ENCODE measurements at regions not wholly inside any gene's neighbourhood (a gene's known extent, or its start where the extent isn't known, plus 50 kb on each side); places are given as distances from the start of the nearest gene placed in this dataset.

DNA sequence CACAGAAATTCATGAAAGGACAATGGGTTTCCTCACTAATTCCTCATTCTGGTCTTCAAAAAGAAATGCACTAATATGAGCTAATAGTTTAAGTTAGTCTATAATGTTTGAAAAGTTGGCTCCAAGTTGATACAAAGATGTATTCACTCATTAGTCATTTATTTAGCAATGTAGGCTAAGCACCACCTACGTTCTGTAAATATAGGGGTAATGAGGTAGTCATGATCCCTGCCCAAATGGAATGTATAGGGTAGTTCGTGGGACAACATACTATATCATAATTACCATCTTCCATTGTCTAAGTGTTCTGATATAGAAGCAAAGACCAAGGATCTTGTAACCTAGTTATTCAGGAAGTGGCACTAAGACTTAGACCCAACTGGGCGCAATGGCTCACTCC lies 86.5 kb downstream of the DIO2 start:
- Histone ChIP-seq H3K9ac (ENCODE audit: low read length) (no peak overlapping the region), H3K27ac (ENCODE audit: low read length) (no peak overlapping the region), H3K4me2 (ENCODE audit: low read length) (no peak overlapping the region), H3K36me3 (ENCODE audit: insufficient read depth, low read length) (no peaks in the 10 kb centered on the region), H3K27me3 (ENCODE audit: insufficient read depth, low read depth, low read length) (no peaks in the 10 kb centered on the region), H2AFZ (ENCODE audit: low read depth, low read length) (no peak overlapping the region), H3K4me3 (ENCODE audit: low read length) (no peak overlapping the region), H3F3A (ENCODE audit: insufficient read depth, low read length, poor library complexity, severe bottlenecking) (no peaks in the 10 kb centered on the region), H3K9me2 (ENCODE audit: insufficient read depth, low read length) (no peaks in the 10 kb centered on the region), H4K20me1 (ENCODE audit: insufficient read depth) (no peaks in the 10 kb centered on the region), H3K79me2 (replicated peaks; ENCODE audit: insufficient read depth, low read length) (no peaks in the 10 kb centered on the region), H3K9me3 (ENCODE audit: low read length) (no peaks in the 10 kb centered on the region)
- TF ChIP-seq MXI1 (conservative IDR thresholded peaks at IDR 0.05; ENCODE audit: poor library complexity, severe bottlenecking) (no peak), POLR2AphosphoS5 (IDR thresholded peaks at IDR 0.05) (no peak), SMC3 (conservative IDR thresholded peaks at IDR 0.05; ENCODE audit: poor library complexity) (no peak), EP300 (conservative IDR thresholded peaks at IDR 0.05; ENCODE audit: poor library complexity, severe bottlenecking) (no peak), EZH2 (IDR thresholded peaks at IDR 0.05; ENCODE audit: borderline replicate concordance, insufficient read depth, low read length, poor library complexity, severe bottlenecking) (no peak), RAD21 (conservative IDR thresholded peaks at IDR 0.05) (no peak), TAF1 (IDR thresholded peaks at IDR 0.05; ENCODE audit: low read depth) (no peak)
- TF ChIP-seq, protein P1, sequence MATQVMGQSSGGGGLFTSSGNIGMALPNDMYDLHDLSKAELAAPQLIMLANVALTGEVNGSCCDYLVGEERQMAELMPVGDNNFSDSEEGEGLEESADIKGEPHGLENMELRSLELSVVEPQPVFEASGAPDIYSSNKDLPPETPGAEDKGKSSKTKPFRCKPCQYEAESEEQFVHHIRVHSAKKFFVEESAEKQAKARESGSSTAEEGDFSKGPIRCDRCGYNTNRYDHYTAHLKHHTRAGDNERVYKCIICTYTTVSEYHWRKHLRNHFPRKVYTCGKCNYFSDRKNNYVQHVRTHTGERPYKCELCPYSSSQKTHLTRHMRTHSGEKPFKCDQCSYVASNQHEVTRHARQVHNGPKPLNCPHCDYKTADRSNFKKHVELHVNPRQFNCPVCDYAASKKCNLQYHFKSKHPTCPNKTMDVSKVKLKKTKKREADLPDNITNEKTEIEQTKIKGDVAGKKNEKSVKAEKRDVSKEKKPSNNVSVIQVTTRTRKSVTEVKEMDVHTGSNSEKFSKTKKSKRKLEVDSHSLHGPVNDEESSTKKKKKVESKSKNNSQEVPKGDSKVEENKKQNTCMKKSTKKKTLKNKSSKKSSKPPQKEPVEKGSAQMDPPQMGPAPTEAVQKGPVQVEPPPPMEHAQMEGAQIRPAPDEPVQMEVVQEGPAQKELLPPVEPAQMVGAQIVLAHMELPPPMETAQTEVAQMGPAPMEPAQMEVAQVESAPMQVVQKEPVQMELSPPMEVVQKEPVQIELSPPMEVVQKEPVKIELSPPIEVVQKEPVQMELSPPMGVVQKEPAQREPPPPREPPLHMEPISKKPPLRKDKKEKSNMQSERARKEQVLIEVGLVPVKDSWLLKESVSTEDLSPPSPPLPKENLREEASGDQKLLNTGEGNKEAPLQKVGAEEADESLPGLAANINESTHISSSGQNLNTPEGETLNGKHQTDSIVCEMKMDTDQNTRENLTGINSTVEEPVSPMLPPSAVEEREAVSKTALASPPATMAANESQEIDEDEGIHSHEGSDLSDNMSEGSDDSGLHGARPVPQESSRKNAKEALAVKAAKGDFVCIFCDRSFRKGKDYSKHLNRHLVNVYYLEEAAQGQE (IDR thresholded peaks at IDR 0.05; ENCODE audit: borderline replicate concordance): no peak
- TF ChIP-seq, protein P2, sequence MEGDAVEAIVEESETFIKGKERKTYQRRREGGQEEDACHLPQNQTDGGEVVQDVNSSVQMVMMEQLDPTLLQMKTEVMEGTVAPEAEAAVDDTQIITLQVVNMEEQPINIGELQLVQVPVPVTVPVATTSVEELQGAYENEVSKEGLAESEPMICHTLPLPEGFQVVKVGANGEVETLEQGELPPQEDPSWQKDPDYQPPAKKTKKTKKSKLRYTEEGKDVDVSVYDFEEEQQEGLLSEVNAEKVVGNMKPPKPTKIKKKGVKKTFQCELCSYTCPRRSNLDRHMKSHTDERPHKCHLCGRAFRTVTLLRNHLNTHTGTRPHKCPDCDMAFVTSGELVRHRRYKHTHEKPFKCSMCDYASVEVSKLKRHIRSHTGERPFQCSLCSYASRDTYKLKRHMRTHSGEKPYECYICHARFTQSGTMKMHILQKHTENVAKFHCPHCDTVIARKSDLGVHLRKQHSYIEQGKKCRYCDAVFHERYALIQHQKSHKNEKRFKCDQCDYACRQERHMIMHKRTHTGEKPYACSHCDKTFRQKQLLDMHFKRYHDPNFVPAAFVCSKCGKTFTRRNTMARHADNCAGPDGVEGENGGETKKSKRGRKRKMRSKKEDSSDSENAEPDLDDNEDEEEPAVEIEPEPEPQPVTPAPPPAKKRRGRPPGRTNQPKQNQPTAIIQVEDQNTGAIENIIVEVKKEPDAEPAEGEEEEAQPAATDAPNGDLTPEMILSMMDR (IDR thresholded peaks at IDR 0.05; ENCODE audit: poor library complexity, severe bottlenecking): no peak

DNA sequence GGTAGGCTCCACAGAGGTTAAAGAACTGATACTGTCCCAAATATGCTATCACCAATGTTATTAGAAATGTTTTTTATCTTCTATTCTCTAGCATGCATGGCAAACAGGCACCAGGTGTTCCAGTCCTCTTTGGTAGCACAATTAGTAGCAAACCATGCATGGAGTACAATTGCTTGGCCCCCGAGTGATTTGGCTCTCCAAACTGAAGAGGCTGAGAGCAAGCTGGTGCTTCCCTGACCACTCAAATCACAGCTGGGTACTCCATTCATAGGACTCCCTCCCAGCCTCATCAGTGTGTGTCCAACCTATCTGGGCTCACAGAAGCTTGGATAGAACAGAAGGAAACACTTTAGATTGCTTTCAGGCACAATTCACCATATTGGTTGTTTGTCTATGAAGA lies 93.4 kb downstream of the DIO2 start:
- no peaks in the 10 kb centered on the region for H3K27me3 ChIP-seq (ENCODE audit: insufficient read depth, low read depth, low read length)
- TF ChIP-seq TAF1 (IDR thresholded peaks at IDR 0.05; ENCODE audit: low read depth) (no peak), POLR2AphosphoS5 (IDR thresholded peaks at IDR 0.05) (no peak), EP300 (conservative IDR thresholded peaks at IDR 0.05; ENCODE audit: poor library complexity, severe bottlenecking) (no peak), RAD21 (conservative IDR thresholded peaks at IDR 0.05) (no peak), SMC3 (conservative IDR thresholded peaks at IDR 0.05; ENCODE audit: poor library complexity) (no peak), MXI1 (conservative IDR thresholded peaks at IDR 0.05; ENCODE audit: poor library complexity, severe bottlenecking) (no peak)
- TF ChIP-seq, protein P1 (IDR thresholded peaks at IDR 0.05; ENCODE audit: borderline replicate concordance): no peak
- TF ChIP-seq, protein P2 (IDR thresholded peaks at IDR 0.05; ENCODE audit: poor library complexity, severe bottlenecking): no peak
- no peak overlapping the region for H2AFZ ChIP-seq (ENCODE audit: low read depth, low read length)

More for the DNA sequence above, 93.4 kb downstream of the DIO2 start:
- no peaks in the 10 kb centered on the region for H3K36me3 ChIP-seq (ENCODE audit: insufficient read depth, low read length)
- no peak overlapping the region for H3K4me2 ChIP-seq (ENCODE audit: low read length)
- no peaks in the 10 kb centered on the region for H3K9me2 ChIP-seq (ENCODE audit: insufficient read depth, low read length)
- no peaks in the 10 kb centered on the region for H4K20me1 ChIP-seq (ENCODE audit: insufficient read depth)
- no peaks in the 10 kb centered on the region for H3F3A ChIP-seq (ENCODE audit: insufficient read depth, low read length, poor library complexity, severe bottlenecking)
- no peak overlapping the region for H3K4me3 ChIP-seq (ENCODE audit: low read length)
- no peaks in the 10 kb centered on the region for H3K79me2 ChIP-seq (replicated peaks; ENCODE audit: insufficient read depth, low read length)
- H3K9ac ChIP-seq (ENCODE audit: low read length): no peak overlapping the region
- H3K9me3 ChIP-seq (ENCODE audit: low read length): no peaks in the 10 kb centered on the region
- H3K27ac ChIP-seq (ENCODE audit: low read length): no peak overlapping the region

Measured in neural cell (in vitro differentiated cells).